K562 (cell line): ENCODE measurements at regions not wholly inside any gene's neighbourhood (a gene's known extent, or its start where the extent isn't known, plus 50 kb on each side); places are given as distances from the start of the nearest gene placed in this dataset.

Experiments used
- ATAC-seq: fragments of 200-7000 bp; cut with Tn5 transposase; 3 replicates; pipeline ENCODE4 v1.9.1; 2020; ENCODE audit warnings: moderate library complexity
- BruUV-seq: library from RNA; stranded (reverse); fragments of 400-500 nt; replicated peaks from 2 replicates; lab custom pipeline; 2021; lab: Mats Ljungman, UMichigan
- CTCF ChIA-PET: fragments of 300-600 bp; formaldehyde crosslinking; extraction: SDS; loops from one replicate; lab custom pipeline; 2021; ENCODE audit warnings: low intra/inter-chr PET ratio; lab: Yijun Ruan, JAX
- POLR2A ChIA-PET: fragments of 300-600, 350-650 bp; sonication (Branson Sonifier 250); formaldehyde crosslinking; extraction: SDS; loops from one replicate; lab custom pipeline; 2021; ENCODE audit warnings: antibody characterized with exemption, inconsistent platforms; lab: Yijun Ruan, JAX
- DNase-seq, 4 experiments: peaks; one replicate each; pipeline versions ENCODE4 v3.0.0 to v3.0.0-alpha.2; 2011 to 2018; ENCODE audit warnings: low spot score in 3 of 4, mixed read lengths in 3 of 4; ENCODE audit errors: extremely low read depth in 1 of 4
- FAIRE-seq: peaks from 2 replicates; lab custom pipeline; 2011; peaks lifted over from hg19 to GRCh38; lab: Jason Lieb, UNC
- H2AFZ ChIP-seq: 2 replicates; pipeline ENCODE4 v1.6.0; 2011; ENCODE audit warnings: low read depth, low read length, control low read depth, inconsistent platforms
- H3K27ac ChIP-seq: fragments of 200-600 bp; 3 replicates; pipeline ENCODE4 v1.8.0; 2011; ENCODE audit warnings: low read depth, mild to moderate bottlenecking, control low read depth, inconsistent platforms, low read length, moderate library complexity, mixed read lengths; ENCODE audit errors: extremely low read depth
- H3K27me3 ChIP-seq, 2 experiments: fragments of 300-600 bp in 1 of 2; 2 replicates in 1 of 2; 3 replicates in 1 of 2; pipeline versions ENCODE4 v1.6.0 to v1.8.0; 2011; ENCODE audit warnings: inconsistent platforms in 2 of 2, low read length in 2 of 2, mild to moderate bottlenecking in 1 of 2, mixed read lengths in 1 of 2, moderate library complexity in 1 of 2; ENCODE audit not compliant: control insufficient read depth in 2 of 2, insufficient read depth in 2 of 2
- H3K36me3 ChIP-seq: fragments of 300-600 bp; 3 replicates; pipeline ENCODE4 v1.8.0; 2011; ENCODE audit warnings: mild to moderate bottlenecking, low read length, inconsistent platforms; ENCODE audit not compliant: control insufficient read depth, insufficient read depth
- H3K4me1 ChIP-seq, 2 experiments: fragments of 200-600 bp in 1 of 2; replicated peaks in 1 of 2; 2 replicates in 1 of 2; 3 replicates in 1 of 2; pipeline versions ENCODE4 v1.5.1 to v1.8.0; 2011; ENCODE audit warnings: inconsistent platforms in 2 of 2, low read length in 2 of 2, mild to moderate bottlenecking in 1 of 2, mixed read lengths in 1 of 2, moderate library complexity in 1 of 2; ENCODE audit not compliant: control insufficient read depth in 2 of 2, insufficient read depth in 2 of 2
- H3K4me2 ChIP-seq: 2 replicates; pipeline ENCODE4 v1.6.1; 2011; ENCODE audit warnings: low read length, control low read depth, inconsistent platforms, mixed read lengths; ENCODE audit not compliant: insufficient read depth
- H3K4me3 ChIP-seq: fragments of 200-600 bp; sonication (generic), shearing (Covaris generic); 2 replicates; pipeline ENCODE4 v1.5.1; 2016; ENCODE audit warnings: control low read depth, inconsistent platforms
- H3K79me2 ChIP-seq: fragments of 200-600 bp; 3 replicates; pipeline ENCODE4 v1.8.0; 2011; ENCODE audit warnings: low read length, inconsistent platforms; ENCODE audit not compliant: control insufficient read depth, insufficient read depth
- H3K9ac ChIP-seq, 2 experiments: 2 replicates each; pipeline versions ENCODE4 v1.6.0 to v1.6.1; 2011; ENCODE audit warnings: low read depth in 2 of 2, low read length in 2 of 2, control low read depth in 1 of 2, inconsistent platforms in 1 of 2, mild to moderate bottlenecking in 1 of 2, mixed read lengths in 1 of 2; ENCODE audit not compliant: insufficient read depth in 1 of 2
- H3K9me1 ChIP-seq: one replicate; pipeline ENCODE4 v1.6.0; 2011; ENCODE audit warnings: inconsistent platforms, mild to moderate bottlenecking, low read length, moderate library complexity; ENCODE audit not compliant: control insufficient read depth, insufficient read depth
- H3K9me3 ChIP-seq: replicated peaks from 2 replicates; pipeline ENCODE4 v1.5.1; 2011; ENCODE audit warnings: low read depth, low read length, inconsistent platforms; ENCODE audit not compliant: control insufficient read depth, insufficient read depth
- H4K20me1 ChIP-seq: replicated peaks from 2 replicates; pipeline ENCODE4 v1.6.1; 2011; ENCODE audit warnings: low read length, inconsistent platforms, mixed read lengths; ENCODE audit not compliant: control insufficient read depth, insufficient read depth
- ELF1 ChIP-seq: fragments of 200-800 bp; sonication (Bioruptor generic); IDR thresholded peaks from 2 replicates; pipeline ENCODE4 v1.6.1; 2016; ENCODE audit warnings: missing genetic modification characterization, missing compliant biosample characterization
- FOXK2 ChIP-seq, 2 experiments: fragments of 450-650 bp; IDR thresholded peaks in 1 of 2; conservative IDR thresholded peaks in 1 of 2; 2 replicates each; pipeline ENCODE4 v1.6.1; 2016; ENCODE audit warnings: low read depth in 2 of 2, mild to moderate bottlenecking in 1 of 2
- NFXL1 ChIP-seq: fragments of 450-650 bp; formaldehyde crosslinking; IDR thresholded peaks from 2 replicates; pipeline ENCODE4 v1.4.0; 2021; ENCODE audit warnings: mild to moderate bottlenecking
- SMAD4 ChIP-seq: fragments of 250-450 bp; sonication (Bioruptor Pico); conservative IDR thresholded peaks from 2 replicates; pipeline ENCODE4 v1.8.0; 2021; ENCODE audit warnings: inconsistent platforms, mild to moderate bottlenecking, moderate library complexity
- whole genome bisulfite sequencing: fragments of 100-300 bp; shearing (Covaris generic); methylation state at CpG from one replicate; pipeline ENCODE4 v1.1.6; 2016; ENCODE audit warnings: low coverage, mixed read lengths; ENCODE audit not compliant: insufficient coverage; ENCODE audit errors: missing lambda C conversion rate; 5-methylcytosine and 5-hydroxymethylcytosine counted together
- in situ Hi-C: fragments of 300-500 bp; cut with MboI; formaldehyde crosslinking; loops from 4 replicates; pipeline ENCODE4 v1.15.0; 2018; ENCODE audit warnings: inconsistent platforms, mixed read lengths
- intact Hi-C: fragments of 100-400 bp; cut with micrococcal nuclease; formaldehyde crosslinking; loops from 2 replicates; pipeline ENCODE4 v1.14.2; 2022
- TF ChIP-seq, protein P1 (sequence below), 2 experiments: fragments of 450-650 bp in 1 of 2; sonication (generic) in 1 of 2; formaldehyde crosslinking in 1 of 2; IDR thresholded peaks in 1 of 2; conservative IDR thresholded peaks in 1 of 2; 2 replicates each; pipeline versions ENCODE4 v1.6.1 to v1.8.1; 2016 to 2023; ENCODE audit warnings: mild to moderate bottlenecking in 2 of 2, moderate library complexity in 2 of 2, inconsistent platforms in 1 of 2, missing genetic modification reagents in 1 of 2
- TF ChIP-seq, protein P2 (sequence below): fragments of 450-650 bp; IDR thresholded peaks from 2 replicates; pipeline ENCODE4 v1.6.1; 2016; ENCODE audit warnings: missing biosample characterization, missing genetic modification characterization
- TF ChIP-seq, protein P3 (sequence below), 2 experiments: fragments of 450-650 bp; IDR thresholded peaks; 2 replicates each; pipeline ENCODE4 v1.6.1; 2016; ENCODE audit warnings: mild to moderate bottlenecking in 2 of 2, borderline replicate concordance in 1 of 2, low read depth in 1 of 2, moderate library complexity in 1 of 2

DNA sequence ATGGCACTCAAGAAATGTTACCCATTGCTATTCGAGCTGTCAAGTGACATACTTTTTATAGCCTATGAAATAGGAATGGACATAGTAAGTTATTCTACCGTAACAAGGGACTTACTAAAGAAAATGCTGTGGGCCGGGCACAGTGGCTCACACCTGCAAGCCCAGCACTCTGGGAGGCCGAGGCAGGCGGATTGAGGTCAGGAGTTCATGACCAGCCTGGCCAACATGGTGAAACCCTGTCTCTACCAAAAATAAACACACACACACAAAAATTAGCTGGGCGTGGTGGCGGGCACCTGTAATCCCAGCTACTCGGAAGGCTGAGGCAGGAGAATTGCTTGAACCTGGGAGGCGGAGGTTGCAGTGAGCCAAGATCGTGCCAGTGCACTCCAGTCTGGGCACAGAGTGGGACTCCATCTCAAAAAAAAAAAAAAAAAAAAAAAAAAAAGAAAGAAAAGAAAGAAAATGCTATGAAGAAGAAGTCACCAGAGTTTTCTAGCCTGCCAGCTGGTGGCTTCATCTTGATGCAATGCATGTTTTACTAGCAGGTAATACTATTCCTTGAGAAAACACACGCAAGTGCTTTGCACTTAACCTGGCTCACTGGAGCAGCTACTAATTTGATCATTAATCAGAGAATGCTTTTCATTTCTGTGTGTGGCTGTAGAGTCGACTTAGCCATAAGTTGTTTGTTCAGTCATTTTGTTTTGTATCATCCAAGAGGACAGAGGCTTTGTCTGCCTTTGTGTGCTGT, 166.7 kb upstream of the MYL2 start:
- ATAC-seq: no peak
- Histone ChIP-seq H3K9me1 (no peaks in the 10 kb centered on the region), H3K4me2 (no peak overlapping the region), H3K4me1 (no peaks in the 10 kb centered on the region), H3K27me3 (peaks cover 14 to 64% of the 10 kb centered on the region in 2 experiments; a peak in 4 of 5 replicates), H4K20me1 (peaks cover 4% of the 10 kb centered on the region; the same call in 1 of the 2 replicates), H3K27ac (no peak overlapping the region), H3K4me3 (no peak overlapping the region), H3K9me3 (no peaks in the 10 kb centered on the region), H3K9ac (no peak overlapping the region), H3K79me2 (no peaks in the 10 kb centered on the region), H2AFZ (no peak overlapping the region), H3K36me3 (no peaks in the 10 kb centered on the region)
- ChIA-PET POLR2A (interaction anchor here (2.8 kb wide), 1 partner anchor 10 kb away, joined by 10 read pairs; no protein-coding TSS in a partner anchor), CTCF (no interaction called here)
- in situ Hi-C loops: no loop called here
- no peak for DNase-seq
- no TSS peak for BruUV-seq
- no peak for FAIRE-seq
- intact Hi-C loops: no loop called here
- 2% methylated on average over 10 of the region's 12 CpGs for WGBS
- TF ChIP-seq, protein P1, sequence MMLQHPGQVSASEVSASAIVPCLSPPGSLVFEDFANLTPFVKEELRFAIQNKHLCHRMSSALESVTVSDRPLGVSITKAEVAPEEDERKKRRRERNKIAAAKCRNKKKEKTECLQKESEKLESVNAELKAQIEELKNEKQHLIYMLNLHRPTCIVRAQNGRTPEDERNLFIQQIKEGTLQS (IDR thresholded peaks at IDR 0.05): no peak
- TF ChIP-seq, protein P1 (CRISPR knock-in tag; conservative IDR thresholded peaks at IDR 0.05): no peak
- TF ChIP-seq SMAD4 (CRISPR knock-in tag) (no peak), NFXL1 (CRISPR knock-in tag) (no peak), ELF1 (tag) (no peak), FOXK2 (conservative IDR thresholded peaks at IDR 0.05 in 1 of 2, IDR thresholded peaks at IDR 0.05 in 1 of 2; ENCODE audit: low read depth in 2 of 2) (no peak)
- TF ChIP-seq, protein P2, sequence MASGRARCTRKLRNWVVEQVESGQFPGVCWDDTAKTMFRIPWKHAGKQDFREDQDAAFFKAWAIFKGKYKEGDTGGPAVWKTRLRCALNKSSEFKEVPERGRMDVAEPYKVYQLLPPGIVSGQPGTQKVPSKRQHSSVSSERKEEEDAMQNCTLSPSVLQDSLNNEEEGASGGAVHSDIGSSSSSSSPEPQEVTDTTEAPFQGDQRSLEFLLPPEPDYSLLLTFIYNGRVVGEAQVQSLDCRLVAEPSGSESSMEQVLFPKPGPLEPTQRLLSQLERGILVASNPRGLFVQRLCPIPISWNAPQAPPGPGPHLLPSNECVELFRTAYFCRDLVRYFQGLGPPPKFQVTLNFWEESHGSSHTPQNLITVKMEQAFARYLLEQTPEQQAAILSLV (tag): no peak
- TF ChIP-seq, protein P3, sequence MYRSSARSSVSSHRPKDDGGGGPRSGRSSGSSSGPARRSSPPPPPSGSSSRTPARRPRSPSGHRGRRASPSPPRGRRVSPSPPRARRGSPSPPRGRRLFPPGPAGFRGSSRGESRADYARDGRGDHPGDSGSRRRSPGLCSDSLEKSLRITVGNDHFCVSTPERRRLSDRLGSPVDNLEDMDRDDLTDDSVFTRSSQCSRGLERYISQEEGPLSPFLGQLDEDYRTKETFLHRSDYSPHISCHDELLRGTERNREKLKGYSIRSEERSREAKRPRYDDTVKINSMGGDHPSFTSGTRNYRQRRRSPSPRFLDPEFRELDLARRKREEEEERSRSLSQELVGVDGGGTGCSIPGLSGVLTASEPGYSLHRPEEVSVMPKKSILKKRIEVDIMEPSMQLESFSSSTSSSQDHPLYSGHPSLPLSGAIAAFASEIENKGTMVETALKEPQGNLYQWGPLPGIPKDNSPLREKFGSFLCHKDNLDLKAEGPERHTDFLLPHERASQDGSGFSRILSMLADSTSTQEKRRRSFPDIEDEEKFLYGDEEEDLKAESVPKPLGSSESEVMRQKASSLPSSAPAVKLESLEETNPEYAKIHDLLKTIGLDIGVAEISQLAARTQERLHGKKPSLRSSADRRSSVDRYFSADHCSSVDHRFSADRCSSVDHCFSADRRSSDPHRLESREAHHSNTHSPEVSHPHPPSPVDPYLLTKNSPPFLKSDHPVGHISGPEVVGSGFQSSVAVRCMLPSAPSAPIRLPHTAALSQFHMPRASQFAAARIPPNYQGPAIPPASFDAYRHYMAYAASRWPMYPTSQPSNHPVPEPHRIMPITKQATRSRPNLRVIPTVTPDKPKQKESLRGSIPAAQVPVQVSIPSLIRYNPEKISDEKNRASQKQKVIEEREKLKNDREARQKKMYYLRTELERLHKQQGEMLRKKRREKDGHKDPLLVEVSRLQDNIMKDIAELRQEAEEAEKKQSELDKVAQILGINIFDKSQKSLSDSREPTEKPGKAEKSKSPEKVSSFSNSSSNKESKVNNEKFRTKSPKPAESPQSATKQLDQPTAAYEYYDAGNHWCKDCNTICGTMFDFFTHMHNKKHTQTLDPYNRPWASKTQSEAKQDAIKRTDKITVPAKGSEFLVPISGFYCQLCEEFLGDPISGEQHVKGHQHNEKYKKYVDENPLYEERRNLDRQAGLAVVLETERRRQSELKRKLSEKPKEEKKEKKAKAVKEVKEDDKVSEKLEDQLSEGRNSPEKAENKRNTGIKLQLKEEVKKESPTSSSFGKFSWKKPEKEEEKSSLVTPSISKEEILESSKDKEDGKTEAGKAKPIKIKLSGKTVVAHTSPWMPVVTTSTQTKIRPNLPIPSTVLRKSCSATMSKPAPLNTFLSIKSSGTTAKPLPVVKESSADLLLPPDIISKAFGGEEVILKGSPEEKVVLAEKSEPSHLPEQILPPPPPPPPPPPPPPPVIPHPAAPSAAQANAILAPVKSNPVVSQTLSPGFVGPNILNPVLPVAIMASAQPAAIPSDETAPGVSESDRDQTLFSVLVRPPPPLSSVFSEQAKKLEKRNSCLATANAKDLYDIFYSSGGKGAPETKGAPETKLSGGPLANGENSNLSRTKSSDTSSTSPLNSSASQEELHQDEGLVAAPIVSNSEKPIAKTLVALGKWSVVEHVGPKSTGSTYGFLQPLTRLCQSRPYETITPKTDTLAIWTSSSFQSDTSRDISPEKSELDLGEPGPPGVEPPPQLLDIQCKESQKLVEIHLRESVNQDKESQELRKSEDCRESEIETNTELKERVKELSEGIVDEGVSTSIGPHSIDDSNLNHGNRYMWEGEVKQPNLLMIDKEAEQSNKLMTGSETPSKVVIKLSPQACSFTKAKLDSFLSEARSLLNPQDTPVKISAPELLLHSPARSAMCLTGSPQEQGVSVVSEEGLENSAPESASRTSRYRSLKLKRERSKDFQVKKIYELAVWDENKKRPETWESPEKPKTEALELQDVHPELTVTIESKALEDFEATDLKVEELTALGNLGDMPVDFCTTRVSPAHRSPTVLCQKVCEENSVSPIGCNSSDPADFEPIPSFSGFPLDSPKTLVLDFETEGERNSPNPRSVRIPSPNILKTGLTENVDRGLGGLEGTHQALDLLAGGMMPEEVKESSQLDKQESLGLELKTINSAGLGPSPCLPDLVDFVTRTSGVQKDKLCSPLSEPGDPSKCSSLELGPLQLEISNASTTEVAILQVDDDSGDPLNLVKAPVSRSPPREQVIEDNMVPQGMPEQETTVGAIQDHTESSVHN (IDR thresholded peaks at IDR 0.05; ENCODE audit: borderline replicate concordance in 1 of 2, low read depth in 1 of 2): no peak
